ENCODE measurements at regions not wholly inside any gene's neighbourhood (a gene's known extent, or its start where the extent isn't known, plus 50 kb on each side); places are given as distances from the start of the nearest gene placed in this dataset.

GRCh38 chr4:110275871-110276270 lies 77.5 kb upstream of the ELOVL6 start:
- H3K27me3 ChIP-seq (ENCODE audit: insufficient read depth, poor library complexity, severe bottlenecking) = no peaks in the 10 kb centered on the region
- no peak for TF ChIP-seq CTCF (IDR thresholded peaks at IDR 0.05; ENCODE audit: poor library complexity, severe bottlenecking)
- DNase-seq (ENCODE audit: low spot score) (no peak), ATAC-seq (ENCODE audit: low read depth) (peak; percentile 31; the same call in 1 of the 3 replicates)
- no peak overlapping the region for H3K4me3 ChIP-seq (ENCODE audit: severe bottlenecking)
- no peak overlapping the region for H3K27ac ChIP-seq (ENCODE audit: poor library complexity, severe bottlenecking)
- no peaks in the 10 kb centered on the region for H3K36me3 ChIP-seq (ENCODE audit: low read depth)
- no peaks in the 10 kb centered on the region for H3K4me1 ChIP-seq (ENCODE audit: insufficient read depth, poor library complexity, severe bottlenecking)
- H3K9me3 ChIP-seq (ENCODE audit: severe bottlenecking) = no peaks in the 10 kb centered on the region

GRCh38 chr4:110271986-110272385 lies 73.6 kb upstream of the ELOVL6 start:
- H3K9me3 ChIP-seq (ENCODE audit: severe bottlenecking) = no peaks in the 10 kb centered on the region
- H3K4me1 ChIP-seq (ENCODE audit: insufficient read depth, poor library complexity, severe bottlenecking) = no peaks in the 10 kb centered on the region
- no peak for TF ChIP-seq CTCF (IDR thresholded peaks at IDR 0.05; ENCODE audit: poor library complexity, severe bottlenecking)
- H3K4me3 ChIP-seq (ENCODE audit: severe bottlenecking) = no peak overlapping the region
- no peak overlapping the region for H3K27ac ChIP-seq (ENCODE audit: poor library complexity, severe bottlenecking)
- DNase-seq (ENCODE audit: low spot score) (no peak), ATAC-seq (ENCODE audit: low read depth) (no peak)
- H3K27me3 ChIP-seq (ENCODE audit: insufficient read depth, poor library complexity, severe bottlenecking) = no peaks in the 10 kb centered on the region
- H3K36me3 ChIP-seq (ENCODE audit: low read depth) = no peaks in the 10 kb centered on the region

- no peaks in the 10 kb centered on the region for H3K27me3 ChIP-seq (ENCODE audit: insufficient read depth, poor library complexity, severe bottlenecking)
- no peaks in the 10 kb centered on the region for H3K9me3 ChIP-seq (ENCODE audit: severe bottlenecking)
- no peak overlapping the region for H3K4me3 ChIP-seq (ENCODE audit: severe bottlenecking)
- H3K36me3 ChIP-seq (ENCODE audit: low read depth) = no peaks in the 10 kb centered on the region
- no peaks in the 10 kb centered on the region for H3K4me1 ChIP-seq (ENCODE audit: insufficient read depth, poor library complexity, severe bottlenecking)
- no peak for TF ChIP-seq CTCF (IDR thresholded peaks at IDR 0.05; ENCODE audit: poor library complexity, severe bottlenecking)
- ATAC-seq (ENCODE audit: low read depth) (peak; percentile 71), DNase-seq (ENCODE audit: low spot score) (no peak)
- no peak overlapping the region for H3K27ac ChIP-seq (ENCODE audit: poor library complexity, severe bottlenecking)
Observed at GRCh38 chr4:110270492-110271197, 72.2 kb upstream of the ELOVL6 start.

GRCh38 chr4:110268790-110269189 lies 70.4 kb upstream of the ELOVL6 start:
- no peak overlapping the region for H3K4me3 ChIP-seq (ENCODE audit: severe bottlenecking)
- ATAC-seq (ENCODE audit: low read depth) (no peak), DNase-seq (ENCODE audit: low spot score) (no peak)
- H3K36me3 ChIP-seq (ENCODE audit: low read depth) = no peaks in the 10 kb centered on the region
- no peak for TF ChIP-seq CTCF (IDR thresholded peaks at IDR 0.05; ENCODE audit: poor library complexity, severe bottlenecking)
- no peaks in the 10 kb centered on the region for H3K9me3 ChIP-seq (ENCODE audit: severe bottlenecking)
- H3K27me3 ChIP-seq (ENCODE audit: insufficient read depth, poor library complexity, severe bottlenecking) = no peaks in the 10 kb centered on the region
- H3K4me1 ChIP-seq (ENCODE audit: insufficient read depth, poor library complexity, severe bottlenecking) = no peaks in the 10 kb centered on the region
- no peak overlapping the region for H3K27ac ChIP-seq (ENCODE audit: poor library complexity, severe bottlenecking)

GRCh38 chr4:110268352-110268751 lies 69.9 kb upstream of the ELOVL6 start:
- no peak overlapping the region for H3K4me3 ChIP-seq (ENCODE audit: severe bottlenecking)
- H3K27ac ChIP-seq (ENCODE audit: poor library complexity, severe bottlenecking) = no peak overlapping the region
- no peaks in the 10 kb centered on the region for H3K36me3 ChIP-seq (ENCODE audit: low read depth)
- DNase-seq (ENCODE audit: low spot score) = no peak
- H3K27me3 ChIP-seq (ENCODE audit: insufficient read depth, poor library complexity, severe bottlenecking) = no peaks in the 10 kb centered on the region
- H3K4me1 ChIP-seq (ENCODE audit: insufficient read depth, poor library complexity, severe bottlenecking) = no peaks in the 10 kb centered on the region
- no peak for TF ChIP-seq CTCF (IDR thresholded peaks at IDR 0.05; ENCODE audit: poor library complexity, severe bottlenecking)
- no peaks in the 10 kb centered on the region for H3K9me3 ChIP-seq (ENCODE audit: severe bottlenecking)
- ATAC-seq (ENCODE audit: low read depth) = no peak
